ACC112 (cell line): ENCODE measurements at regions not wholly inside any gene's neighbourhood (a gene's known extent, or its start where the extent isn't known, plus 50 kb on each side); places are given as distances from the start of the nearest gene placed in this dataset.

Experiments
- H2AFZ ChIP-seq: fragments of 200-600 bp; sonication (generic); one replicate; pipeline ENCODE4 v1.6.0; 2017; ENCODE audit warnings: antibody characterized with exemption, low read length; ENCODE audit not compliant: unreplicated experiment
- H3K27ac ChIP-seq: fragments of 200-600 bp; sonication (generic); 2 replicates; pipeline ENCODE4 v1.5.1; 2014; ENCODE audit warnings: low read depth, mild to moderate bottlenecking, antibody characterized with exemption, low read length, moderate library complexity
- H3K27me3 ChIP-seq: fragments of 200-600 bp; sonication (generic); 2 replicates; pipeline ENCODE4 v1.6.1; 2014; ENCODE audit warnings: mild to moderate bottlenecking, antibody characterized with exemption, low read length, moderate library complexity, mixed read lengths; ENCODE audit not compliant: insufficient read depth
- H3K36me3 ChIP-seq: fragments of 200-600 bp; sonication (generic); 2 replicates; pipeline ENCODE4 v1.6.1; 2016; ENCODE audit warnings: mild to moderate bottlenecking, antibody characterized with exemption, low read length, moderate library complexity, mixed read lengths; ENCODE audit not compliant: insufficient read depth
- H3K4me1 ChIP-seq: fragments of 200-600 bp; sonication (generic); one replicate; pipeline ENCODE4 v1.6.1; 2016; ENCODE audit warnings: low read length, mixed read lengths; ENCODE audit not compliant: insufficient read depth, unreplicated experiment, control insufficient read depth
- H3K4me3 ChIP-seq: fragments of 200-600 bp; sonication (generic); 2 replicates; pipeline ENCODE4 v1.5.1; 2014; ENCODE audit warnings: mild to moderate bottlenecking, low read depth, low read length
- H3K79me2 ChIP-seq: fragments of 200-600 bp; sonication (generic); one replicate; pipeline ENCODE4 v1.6.0; 2016; ENCODE audit warnings: low read length; ENCODE audit not compliant: control insufficient read depth, unreplicated experiment, insufficient read depth

DNA sequence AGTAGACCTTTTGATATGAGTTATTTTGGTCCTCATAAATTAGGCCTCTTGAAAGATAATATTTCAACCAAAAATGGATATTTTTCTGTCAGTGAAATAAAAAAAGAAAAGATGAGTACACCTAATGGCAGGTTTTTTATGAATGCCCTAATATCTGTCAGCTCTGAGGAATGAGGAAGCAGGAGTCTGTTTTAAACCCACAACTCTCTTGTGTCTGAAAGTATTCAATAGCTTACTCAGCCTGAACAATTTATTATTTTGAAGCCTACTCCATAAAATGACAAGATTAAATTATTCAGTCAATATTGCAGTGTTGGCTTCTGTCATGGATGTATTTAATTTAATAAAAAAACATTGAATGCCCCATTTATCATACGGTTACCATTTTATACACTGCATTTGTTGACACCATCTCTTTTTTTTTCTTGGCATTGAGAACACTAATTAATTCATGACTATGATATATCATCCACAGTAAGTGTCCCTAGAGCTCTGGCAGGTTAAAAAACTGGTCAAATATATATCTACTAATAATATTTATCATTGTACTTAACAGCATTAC is 548.2 kb downstream of the CBLN2 start:
- Histone ChIP-seq H3K4me3 (no peak overlapping the region), H3K36me3 (no peaks in the 10 kb centered on the region), H2AFZ (no peak overlapping the region), H3K4me1 (no peaks in the 10 kb centered on the region), H3K27me3 (no peaks in the 10 kb centered on the region), H3K27ac (no peak overlapping the region), H3K79me2 (no peaks in the 10 kb centered on the region)

DNA sequence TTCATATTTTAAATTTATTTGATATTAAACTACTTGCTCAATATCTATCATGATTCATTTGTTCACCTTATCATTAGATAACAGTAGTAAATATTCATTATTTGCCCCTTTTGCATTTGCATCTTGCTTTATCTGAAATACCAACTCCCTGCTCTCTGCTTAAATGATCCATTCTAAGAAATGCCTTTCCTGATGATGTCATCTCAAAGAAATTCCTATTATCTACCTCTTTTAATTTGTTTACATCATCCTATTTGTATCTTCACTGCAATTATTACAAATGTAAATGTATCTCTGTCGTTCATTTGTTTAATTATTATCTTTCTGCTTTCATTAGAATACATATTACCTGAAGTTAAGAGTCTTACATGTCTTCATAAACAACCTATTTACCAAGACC is 549.9 kb downstream of the CBLN2 start:
- no peaks in the 10 kb centered on the region for H3K36me3 ChIP-seq
- H3K79me2 ChIP-seq = no peaks in the 10 kb centered on the region
- H2AFZ ChIP-seq = no peak overlapping the region
- H3K4me3 ChIP-seq = no peak overlapping the region
- no peak overlapping the region for H3K27ac ChIP-seq
- H3K4me1 ChIP-seq = no peaks in the 10 kb centered on the region
- H3K27me3 ChIP-seq = no peaks in the 10 kb centered on the region

GRCh38 chr18:71989616-71990015 is 554.5 kb downstream of the CBLN2 start:
- H3K27me3 ChIP-seq = no peaks in the 10 kb centered on the region
- H3K4me1 ChIP-seq = no peaks in the 10 kb centered on the region
- H3K79me2 ChIP-seq = no peaks in the 10 kb centered on the region
- H2AFZ ChIP-seq = no peak overlapping the region
- no peak overlapping the region for H3K4me3 ChIP-seq
- H3K36me3 ChIP-seq = no peaks in the 10 kb centered on the region
- H3K27ac ChIP-seq = no peak overlapping the region

DNA sequence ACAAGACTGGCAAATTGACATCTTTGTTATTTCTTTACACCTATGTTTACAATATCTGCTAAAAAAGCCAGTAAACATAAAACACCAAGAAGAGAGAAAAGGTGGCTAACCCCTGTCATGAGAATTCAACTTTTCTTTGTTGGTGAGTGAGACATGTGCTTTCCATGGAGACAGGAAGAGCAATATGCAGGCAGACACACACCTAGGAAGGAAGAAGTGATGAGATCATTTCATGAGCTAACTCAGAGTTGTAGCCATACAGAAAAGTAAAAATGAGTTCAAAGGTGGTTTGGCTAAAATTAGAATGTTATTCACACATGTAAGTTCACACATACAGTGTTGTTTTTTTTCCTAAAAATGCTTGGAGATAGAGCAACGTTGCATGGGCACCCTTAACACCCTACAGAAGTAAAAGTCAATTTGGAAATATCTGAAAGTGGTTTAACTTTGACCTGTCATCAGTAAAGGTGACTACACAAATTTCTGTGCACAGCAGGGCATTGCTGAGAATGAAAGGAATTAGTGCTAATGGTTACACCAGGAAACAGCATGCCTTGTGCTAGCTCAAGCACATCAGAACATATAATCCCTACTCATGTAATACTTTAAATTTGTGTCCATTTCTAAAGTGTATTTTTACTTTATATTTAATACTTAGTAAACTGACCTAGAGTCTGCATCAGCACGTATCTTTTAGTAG is 557.6 kb downstream of the CBLN2 start:
- H3K4me1 ChIP-seq = no peaks in the 10 kb centered on the region
- no peak overlapping the region for H3K27ac ChIP-seq
- H3K4me3 ChIP-seq = no peak overlapping the region
- H3K36me3 ChIP-seq = no peaks in the 10 kb centered on the region
- no peaks in the 10 kb centered on the region for H3K27me3 ChIP-seq
- no peaks in the 10 kb centered on the region for H3K79me2 ChIP-seq
- H2AFZ ChIP-seq = no peak overlapping the region

- Histone ChIP-seq H3K27me3 (no peaks in the 10 kb centered on the region), H2AFZ (no peak overlapping the region), H3K4me1 (no peaks in the 10 kb centered on the region), H3K4me3 (no peak overlapping the region), H3K79me2 (no peaks in the 10 kb centered on the region), H3K27ac (no peak overlapping the region), H3K36me3 (no peaks in the 10 kb centered on the region)
Measured at GRCh38 chr18:71976744-71977143, 567.4 kb downstream of the CBLN2 start.

DNA sequence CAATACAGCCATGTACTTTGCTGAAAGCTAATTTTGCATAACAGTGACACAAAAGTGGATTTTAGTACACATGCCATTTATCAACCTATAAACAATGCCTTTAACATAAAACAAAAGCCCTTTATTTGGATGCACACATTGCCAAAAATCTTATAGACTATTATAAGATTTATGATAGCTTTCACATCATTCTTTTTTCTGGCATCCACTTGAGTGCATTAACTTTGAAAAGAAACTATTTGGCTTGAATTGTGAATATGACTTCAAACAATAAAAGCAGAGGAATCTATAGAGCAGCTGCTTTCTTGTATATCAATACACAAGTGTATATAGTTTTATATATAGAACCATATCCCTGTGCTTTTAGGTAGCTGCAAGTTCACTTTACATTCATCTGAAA is 577.4 kb downstream of the CBLN2 start:
- Histone ChIP-seq H3K4me1 (no peaks in the 10 kb centered on the region), H3K79me2 (no peaks in the 10 kb centered on the region), H3K27ac (no peak overlapping the region)

GRCh38 chr18:71958605-71959004 is 585.5 kb downstream of the CBLN2 start:
- Histone ChIP-seq H3K27ac (no peak overlapping the region), H3K4me3 (no peak overlapping the region), H3K36me3 (no peaks in the 10 kb centered on the region), H3K79me2 (no peaks in the 10 kb centered on the region), H2AFZ (no peak overlapping the region), H3K27me3 (no peaks in the 10 kb centered on the region), H3K4me1 (no peaks in the 10 kb centered on the region)

More for the DNA sequence above, 577.4 kb downstream of the CBLN2 start:
- no peaks in the 10 kb centered on the region for H3K36me3 ChIP-seq
- H3K4me3 ChIP-seq = no peak overlapping the region
- no peaks in the 10 kb centered on the region for H3K27me3 ChIP-seq
- no peak overlapping the region for H2AFZ ChIP-seq

- no peak overlapping the region for H3K4me3 ChIP-seq
- no peaks in the 10 kb centered on the region for H3K36me3 ChIP-seq
- H2AFZ ChIP-seq = no peak overlapping the region
- H3K4me1 ChIP-seq = no peaks in the 10 kb centered on the region
- H3K79me2 ChIP-seq = no peaks in the 10 kb centered on the region
- no peaks in the 10 kb centered on the region for H3K27me3 ChIP-seq
- H3K27ac ChIP-seq = no peak overlapping the region
Measured at GRCh38 chr18:71951001-71951400, 593.1 kb downstream of the CBLN2 start.

GRCh38 chr18:71942433-71942832 is 601.7 kb downstream of the CBLN2 start:
- Histone ChIP-seq H3K4me1 (no peaks in the 10 kb centered on the region), H3K27ac (no peak overlapping the region), H3K79me2 (no peaks in the 10 kb centered on the region), H3K36me3 (no peaks in the 10 kb centered on the region), H3K4me3 (no peak overlapping the region), H2AFZ (no peak overlapping the region), H3K27me3 (no peaks in the 10 kb centered on the region)

GRCh38 chr18:71939483-71939882 is 604.7 kb downstream of the CBLN2 start:
- Histone ChIP-seq H3K4me3 (no peak overlapping the region), H3K36me3 (no peaks in the 10 kb centered on the region), H3K79me2 (no peaks in the 10 kb centered on the region)

GRCh38 chr18:71936744-71937143 is 607.4 kb downstream of the CBLN2 start:
- no peak overlapping the region for H3K4me3 ChIP-seq
- no peak overlapping the region for H2AFZ ChIP-seq
- no peaks in the 10 kb centered on the region for H3K36me3 ChIP-seq
- H3K27me3 ChIP-seq = no peaks in the 10 kb centered on the region
- no peaks in the 10 kb centered on the region for H3K79me2 ChIP-seq
- H3K27ac ChIP-seq = no peak overlapping the region
- no peaks in the 10 kb centered on the region for H3K4me1 ChIP-seq

More at GRCh38 chr18:71939483-71939882, 604.7 kb downstream of the CBLN2 start:
- Histone ChIP-seq H2AFZ (no peak overlapping the region), H3K27ac (no peak overlapping the region), H3K27me3 (no peaks in the 10 kb centered on the region), H3K4me1 (no peaks in the 10 kb centered on the region)
